Ecto neural progenitor cell (in vitro differentiated cells): ENCODE measurements at regions not wholly inside any gene's neighbourhood (a gene's known extent, or its start where the extent isn't known, plus 50 kb on each side); places are given as distances from the start of the nearest gene placed in this dataset.

Experiments
- DNase-seq: peaks from one replicate; pipeline ENCODE4 v3.0.0-alpha.2; 2018; ENCODE audit warnings: low spot score

DNA sequence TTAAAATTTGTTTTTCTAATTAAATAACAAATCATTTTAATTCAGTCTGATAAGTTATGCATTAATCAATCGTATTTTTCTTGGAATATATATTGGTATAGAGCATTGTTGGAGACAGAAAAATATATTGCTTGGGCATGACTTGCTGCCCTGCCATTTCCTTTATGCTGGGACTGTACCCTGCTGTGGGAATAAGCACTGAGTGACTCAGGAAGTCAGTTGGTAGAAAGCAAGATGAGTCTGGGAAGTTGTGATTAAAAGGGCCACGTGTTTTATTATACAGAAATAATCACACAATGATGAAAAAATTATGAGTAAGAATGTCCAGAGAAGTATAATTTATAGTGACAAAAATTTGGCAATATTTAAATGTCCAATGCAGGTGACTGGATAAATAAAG is 139.5 kb downstream of the KIF18A start:
- no peak for DNase-seq

DNA sequence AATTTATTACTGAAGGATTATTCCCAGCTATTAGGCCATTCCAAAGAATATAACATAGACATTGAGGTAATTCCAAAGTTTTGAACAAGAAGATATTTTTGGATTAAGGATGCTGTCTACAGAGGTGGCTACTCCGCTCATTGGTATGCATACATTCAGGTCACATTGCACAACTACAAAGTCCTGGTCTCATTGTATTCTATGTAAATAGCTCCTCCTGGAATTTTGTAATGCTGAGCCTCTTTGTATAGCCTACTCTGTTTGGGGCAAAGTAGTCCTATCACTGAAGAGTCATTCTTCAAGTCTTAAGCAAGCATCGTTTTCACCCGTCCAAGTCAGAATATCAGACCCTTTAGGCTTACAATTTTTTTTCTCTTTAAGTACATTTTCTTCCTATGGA is 142.4 kb downstream of the KIF18A start:
- DNase-seq, result no peak

DNA sequence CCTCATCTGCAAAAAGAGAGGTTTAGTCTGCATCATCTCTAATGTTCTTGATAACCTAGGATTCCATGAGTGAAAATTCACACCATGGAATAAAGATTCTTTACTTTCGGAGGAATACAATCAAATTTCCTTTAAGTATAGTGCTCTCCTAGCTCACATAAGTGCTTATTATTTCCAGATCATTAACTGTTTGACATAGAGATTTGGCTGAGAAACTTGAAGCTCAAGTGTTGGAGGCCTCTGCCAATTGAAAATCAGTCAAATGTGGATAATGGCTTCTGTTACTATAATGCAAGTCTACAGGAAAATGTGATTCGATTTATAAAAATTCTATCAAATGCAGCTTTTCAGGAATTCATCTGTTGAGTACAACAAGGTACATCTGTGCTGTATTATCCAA is 144.6 kb downstream of the KIF18A start:
- DNase-seq, result no peak

DNA sequence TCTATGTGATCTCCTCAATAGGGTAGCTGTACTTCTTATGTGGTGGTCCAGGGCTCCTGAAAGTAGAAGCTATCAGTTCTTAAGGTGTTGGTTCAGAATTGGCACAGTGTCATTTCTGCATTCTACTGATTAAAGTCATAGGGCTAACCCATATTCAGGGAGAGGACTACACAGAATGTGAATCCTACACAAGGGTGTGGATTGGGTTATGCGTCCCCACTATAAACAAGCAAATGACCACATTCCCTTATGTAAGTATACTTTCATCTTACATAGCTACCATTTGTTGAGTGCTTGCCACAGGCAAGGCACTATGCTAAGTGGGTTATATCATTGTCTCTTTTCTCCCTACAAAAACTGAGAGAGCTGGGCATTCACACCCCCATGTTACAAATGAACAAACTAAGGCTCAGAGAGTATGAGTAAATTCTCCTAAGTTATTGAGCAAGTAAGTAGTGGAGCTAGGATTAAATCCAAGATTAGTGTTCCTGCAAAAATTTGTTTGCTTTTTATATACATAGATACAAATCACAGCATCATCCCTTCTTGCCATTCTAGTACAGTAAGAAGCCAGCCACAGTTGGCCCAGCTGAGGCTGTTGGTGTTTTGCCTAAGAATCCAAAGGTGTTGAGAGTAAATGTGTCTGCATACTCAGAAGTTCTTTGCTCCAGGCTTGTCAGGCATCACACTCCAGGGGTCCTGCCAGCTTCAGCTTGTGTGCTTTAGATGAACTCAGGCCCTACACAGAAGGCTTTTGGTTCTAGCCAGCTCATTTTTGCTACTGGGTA is 157.8 kb downstream of the KIF18A start:
- DNase-seq, result no peak

DNA sequence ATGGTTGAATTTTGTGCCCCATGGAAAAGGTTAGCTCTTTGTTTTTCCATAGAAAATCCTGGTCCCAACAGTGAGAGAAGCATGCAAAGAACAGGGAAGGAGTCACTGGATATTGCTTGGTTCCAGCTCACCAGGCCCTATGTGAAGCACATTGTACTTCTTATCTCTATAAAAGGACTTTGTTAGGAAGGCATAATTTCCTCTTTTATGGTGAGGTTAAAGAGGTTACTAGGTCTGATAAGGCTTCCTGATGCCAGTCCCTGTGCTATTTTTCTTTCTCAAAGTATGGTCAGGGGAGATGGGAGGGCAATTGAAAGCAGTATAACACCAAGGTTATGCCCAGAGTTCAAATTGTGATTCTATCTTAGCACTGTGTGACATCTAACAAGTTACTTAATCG is 162.6 kb downstream of the KIF18A start:
- no peak for DNase-seq

DNA sequence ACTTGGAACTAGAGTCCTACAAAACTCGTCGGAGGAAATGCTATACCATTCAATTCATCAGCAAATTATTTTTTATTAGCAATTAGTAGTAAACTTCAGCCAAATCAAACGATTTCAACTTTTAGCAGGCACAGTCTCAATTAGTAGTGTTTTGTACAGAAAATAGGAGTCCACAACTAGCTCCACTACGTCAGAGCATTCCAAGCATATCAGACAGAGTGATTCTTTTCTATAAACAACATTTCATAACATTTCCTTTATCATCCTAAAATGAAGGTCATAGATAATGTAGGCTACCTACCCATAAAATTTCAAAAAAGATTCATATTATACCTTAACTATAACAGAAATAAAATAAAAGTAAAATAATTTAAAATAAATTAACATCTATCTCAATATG is 169.9 kb downstream of the KIF18A start:
- DNase-seq, result no peak

DNA sequence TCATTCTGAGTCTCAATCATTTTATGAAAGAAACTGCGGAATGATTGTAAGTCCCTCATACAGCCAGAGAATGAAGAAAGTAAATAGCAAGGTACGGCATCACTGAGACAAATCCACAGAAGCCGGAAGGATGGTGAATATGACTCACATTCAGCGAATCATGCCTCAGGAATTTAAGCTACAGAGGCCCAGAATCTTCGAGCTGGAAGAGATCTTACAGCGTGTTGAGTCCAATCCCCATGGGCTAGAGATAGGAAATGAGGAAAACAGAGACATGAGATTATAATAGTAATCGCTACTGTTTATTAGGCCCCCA is 173.2 kb downstream of the KIF18A start:
- DNase-seq, result no peak

DNA sequence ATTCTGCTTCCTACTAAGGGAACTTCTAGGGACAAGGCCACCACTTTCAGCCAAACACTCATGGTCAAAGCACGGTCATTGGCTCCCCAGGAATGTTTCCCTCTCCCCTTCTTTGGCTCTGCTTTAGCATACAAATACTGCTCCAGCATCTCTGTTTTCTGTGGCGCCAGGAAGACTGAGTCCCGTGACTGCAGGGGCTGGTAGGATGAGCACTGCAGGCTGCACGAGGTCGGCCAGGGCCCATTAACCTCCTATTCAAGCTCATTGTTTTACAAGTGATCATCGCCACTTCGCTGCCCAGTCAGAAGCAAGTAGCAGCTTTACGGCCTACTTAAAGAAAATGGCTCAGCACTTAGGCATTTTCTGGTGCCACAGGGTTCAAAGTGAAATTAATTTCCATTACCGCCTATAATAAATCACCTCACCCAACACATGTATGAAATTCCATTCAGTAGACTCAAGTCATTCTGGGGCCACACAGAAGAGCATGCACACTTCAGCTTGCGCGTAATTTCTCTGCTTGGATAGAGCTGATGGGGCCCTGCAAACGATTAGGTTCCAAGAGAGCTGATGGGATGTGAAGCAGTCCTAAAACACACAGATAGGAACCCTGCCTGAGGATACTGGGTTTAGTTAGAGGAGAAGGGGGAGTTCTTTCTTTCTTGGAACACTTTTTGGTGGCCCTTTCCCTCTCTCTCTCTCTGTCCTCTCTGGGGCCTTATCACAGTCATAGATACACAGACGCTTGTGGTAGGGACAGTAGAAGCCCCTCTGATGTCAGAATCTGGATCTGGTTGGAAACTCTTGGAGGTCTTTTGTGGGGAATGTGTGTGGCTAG is 173.7 kb downstream of the KIF18A start:
- DNase-seq, result no peak

DNA sequence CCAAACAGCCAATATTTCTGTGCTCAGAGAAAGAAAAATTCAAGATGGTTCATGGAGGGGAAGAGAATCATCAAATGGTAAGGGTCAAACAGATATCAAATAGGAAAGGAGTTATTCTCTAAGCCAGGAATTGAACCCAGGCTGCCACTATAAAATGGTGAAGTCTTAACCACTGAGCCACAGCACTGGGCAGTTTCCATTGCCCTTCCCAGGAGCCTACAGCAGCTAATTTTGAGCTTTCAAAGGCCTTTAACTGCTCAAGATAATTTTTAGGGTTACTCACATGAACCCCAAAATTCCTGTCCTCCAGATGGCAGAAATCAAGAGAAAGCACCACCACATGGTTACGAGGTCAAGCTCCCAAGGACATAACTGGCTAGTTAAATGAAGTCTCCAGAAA is 176.2 kb downstream of the KIF18A start:
- DNase-seq, result no peak

DNA sequence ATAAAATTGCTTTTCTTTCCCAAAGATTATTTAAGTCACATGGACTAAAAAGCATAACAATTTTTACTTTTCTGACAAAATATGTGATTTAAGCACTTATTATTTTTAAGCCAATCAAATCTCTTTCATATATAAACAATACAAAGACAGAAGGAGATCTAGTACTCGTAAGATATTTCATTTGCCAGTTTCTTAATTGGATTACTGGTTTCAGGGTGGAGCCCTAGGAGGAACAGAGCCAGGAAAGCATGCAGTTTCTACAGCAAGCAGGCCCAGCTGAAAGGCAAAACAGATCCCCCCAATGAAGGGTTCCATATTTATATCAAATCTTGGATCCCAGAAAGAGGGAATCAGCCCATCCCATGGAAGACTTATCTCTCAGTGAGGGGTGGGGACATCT is 177.0 kb downstream of the KIF18A start:
- no peak for DNase-seq

DNA sequence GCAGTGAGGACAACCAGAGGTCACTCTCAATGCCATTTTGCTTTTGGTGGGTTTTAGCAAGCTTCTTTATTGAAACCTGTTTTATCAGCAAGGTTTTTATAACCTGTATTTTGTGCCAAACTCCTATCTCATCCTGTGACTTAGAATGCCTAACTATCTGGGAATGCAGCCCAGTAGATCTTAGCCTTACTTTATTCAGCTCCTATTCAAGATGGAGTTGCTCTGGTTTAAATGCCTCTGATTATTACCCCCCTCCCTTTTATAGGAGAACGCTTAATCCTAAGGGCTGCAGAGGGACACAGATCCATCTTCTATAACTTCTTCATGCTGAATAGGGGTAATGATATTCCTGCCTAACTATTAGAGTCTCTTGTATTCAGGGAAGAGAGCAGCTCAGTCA is 179.1 kb downstream of the KIF18A start:
- no peak for DNase-seq

DNA sequence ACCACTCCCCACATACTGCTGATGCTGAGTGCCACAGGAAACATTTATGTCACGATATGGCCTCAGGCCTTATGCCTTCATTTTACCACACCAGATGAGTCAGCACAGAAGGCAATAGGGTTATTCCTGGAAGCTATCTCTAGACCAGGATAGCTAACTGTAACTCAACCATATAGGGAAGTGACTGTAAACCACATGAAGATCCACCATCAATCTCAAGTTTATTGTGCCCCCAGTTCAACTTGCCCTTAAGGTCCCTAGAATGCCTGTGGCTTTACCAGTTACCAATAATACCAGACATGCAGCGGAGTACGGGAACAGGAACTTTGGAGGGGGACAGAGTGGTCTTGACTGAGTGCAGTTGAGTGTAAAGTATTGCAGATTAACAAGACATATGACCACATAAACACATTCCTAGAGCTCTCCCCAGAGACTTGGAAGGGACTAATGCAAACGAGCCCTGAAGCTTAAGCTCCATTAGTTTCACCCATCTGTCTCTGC is 180.9 kb downstream of the KIF18A start:
- DNase-seq, result no peak

DNA sequence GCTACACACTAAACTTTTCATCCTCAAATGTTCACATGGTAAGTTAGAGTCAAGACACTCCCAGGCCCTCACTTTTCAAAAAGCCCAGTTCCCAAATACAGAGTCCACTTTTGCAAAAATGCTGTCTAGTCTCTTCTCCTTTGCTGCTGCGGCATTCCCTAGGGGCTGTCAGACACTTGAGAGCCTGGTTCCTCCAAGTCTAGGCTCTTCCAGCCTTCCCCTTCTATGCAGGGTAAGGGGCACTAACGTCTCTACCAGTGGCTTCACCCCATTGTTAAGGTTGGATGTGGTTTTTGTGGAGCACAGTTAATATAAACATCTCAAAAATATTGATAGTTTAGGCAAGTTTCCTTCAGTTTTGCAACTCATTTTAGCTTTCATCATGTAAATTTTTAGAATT is 181.5 kb downstream of the KIF18A start:
- no peak for DNase-seq

DNA sequence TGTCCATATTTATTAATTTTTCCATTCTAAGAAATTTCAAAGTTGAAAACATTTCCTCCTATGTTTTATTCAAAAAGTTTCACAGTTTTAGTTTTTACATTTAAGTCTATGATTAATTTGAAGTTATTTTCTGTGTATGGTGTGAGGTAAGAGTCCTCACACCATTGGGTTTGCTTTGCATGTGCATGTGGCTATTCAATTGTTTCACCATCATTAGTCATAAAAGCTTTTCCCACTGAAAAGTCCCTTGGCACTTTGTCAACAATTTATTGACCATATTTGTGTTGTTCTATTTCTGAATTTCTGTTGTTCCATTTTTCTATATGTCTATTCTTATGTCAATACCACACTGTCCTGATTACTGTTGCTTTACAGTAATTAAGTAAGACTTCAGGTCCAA is 186.5 kb downstream of the KIF18A start:
- DNase-seq, result no peak

DNA sequence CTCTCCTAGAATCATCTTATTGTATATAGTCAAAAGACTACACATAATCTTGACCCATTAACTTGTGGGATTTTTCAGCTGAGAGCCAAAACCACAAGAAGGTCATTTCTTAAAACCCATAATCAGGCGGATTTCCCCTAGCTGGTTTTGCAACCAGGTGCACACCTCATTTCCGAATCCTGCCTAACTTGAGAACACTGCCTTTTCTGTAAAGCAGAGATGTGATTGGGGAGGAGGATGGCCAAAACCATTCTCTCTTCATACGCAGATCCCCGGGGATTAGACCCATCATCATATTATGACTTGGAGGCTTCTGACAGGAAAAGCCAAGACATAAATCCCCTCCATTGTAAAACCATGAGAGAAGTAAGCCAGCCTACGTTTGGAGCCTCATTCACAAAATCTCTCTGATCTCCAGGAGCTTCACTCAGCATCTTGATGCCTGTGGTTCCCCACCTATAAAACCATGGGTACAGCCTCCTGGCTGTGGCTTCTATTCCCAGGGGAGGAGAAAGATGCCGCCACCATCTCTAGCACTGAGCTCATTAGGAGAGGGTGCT is 191.3 kb downstream of the KIF18A start:
- no peak for DNase-seq

DNA sequence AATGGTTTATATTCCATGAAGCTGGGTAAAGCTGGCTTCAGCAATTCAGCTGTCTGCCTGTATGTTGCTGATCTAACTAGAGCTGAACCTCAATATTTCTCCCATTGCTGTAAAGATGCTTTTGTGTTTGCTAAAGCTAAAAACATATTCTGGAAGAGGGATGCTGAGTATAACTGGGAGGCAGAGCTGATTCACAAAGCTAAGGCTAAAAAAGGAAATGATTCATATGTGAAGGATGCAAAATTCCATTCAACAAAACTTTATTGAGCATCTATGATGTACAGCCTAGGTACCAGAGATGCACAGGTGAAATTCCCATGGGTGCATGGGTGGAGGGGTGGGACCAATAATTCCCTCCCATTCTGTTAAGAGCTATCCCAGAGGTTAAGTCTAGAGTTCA is 193.9 kb downstream of the KIF18A start:
- no peak for DNase-seq

DNA sequence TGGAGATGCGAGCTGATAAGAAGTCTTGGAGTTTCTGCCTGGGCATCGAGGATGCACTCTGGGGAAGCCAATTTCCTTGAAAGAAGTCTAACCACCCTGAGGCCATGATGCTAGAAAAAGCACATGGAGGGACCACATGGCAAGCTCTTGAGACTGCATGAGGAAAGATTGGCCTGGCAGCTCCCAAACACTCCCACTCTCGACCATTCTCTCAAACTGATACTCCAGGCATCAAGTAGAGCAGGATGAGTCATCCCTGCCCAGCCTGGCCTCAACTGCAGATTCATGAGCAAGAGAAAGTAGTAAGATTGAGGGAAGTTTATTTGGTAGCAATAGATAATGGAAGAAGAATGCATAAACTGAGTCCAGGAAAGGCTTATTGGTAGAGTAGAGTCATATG is 194.3 kb downstream of the KIF18A start:
- no peak for DNase-seq

DNA sequence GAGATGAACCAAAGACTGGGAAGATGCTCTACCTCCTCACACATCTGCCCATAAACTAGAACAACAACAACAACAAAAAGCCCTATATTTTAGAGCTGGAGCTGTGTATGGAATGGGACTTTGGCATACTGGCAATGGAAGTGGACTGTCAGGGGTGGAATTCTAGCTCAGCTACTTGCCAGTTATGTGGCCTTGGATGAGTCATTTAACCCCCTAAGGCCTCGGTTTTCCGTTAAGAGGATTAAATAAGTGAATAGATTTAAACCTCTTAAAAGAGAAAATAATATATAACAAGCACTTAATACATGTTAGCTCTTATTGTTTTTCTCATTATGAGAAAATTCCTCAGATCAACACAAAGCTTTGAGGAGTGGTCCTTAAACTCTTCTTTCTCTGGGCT is 195.0 kb downstream of the KIF18A start:
- no peak for DNase-seq

DNA sequence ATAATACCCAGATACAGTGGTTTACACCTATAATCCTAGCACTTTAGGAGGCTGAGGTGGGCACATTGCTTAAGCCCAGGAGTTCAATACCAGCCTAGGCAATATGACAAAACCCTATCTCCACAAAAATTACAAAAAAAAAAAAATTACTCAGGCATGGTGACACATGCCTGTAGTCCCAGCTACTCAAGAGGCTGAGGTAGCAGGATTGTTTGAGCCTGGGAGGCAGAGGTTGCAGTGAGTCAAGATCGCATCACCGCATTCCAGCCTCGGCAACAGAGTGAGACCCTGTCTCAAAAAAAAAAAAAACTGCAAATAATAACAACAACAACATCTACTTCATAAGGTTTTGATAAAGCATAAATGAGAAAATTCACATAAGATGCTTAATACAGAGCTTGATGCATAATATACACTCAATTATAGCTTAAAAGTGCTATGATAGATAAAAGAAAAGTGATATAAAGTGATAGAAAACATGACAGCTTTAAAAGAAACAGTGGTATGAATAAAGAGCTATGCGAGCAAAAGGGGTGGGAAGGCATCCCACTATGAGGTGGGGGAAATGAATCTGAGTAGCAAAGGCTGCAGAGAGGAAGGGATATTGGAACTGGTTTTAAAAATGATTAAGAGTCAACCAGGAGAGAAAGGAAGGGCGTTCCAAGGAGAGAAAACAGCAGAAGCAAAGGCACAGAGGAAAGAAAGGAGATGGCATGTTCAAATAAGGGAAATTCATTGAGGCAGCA is 197.6 kb downstream of the KIF18A start:
- DNase-seq, result no peak

DNA sequence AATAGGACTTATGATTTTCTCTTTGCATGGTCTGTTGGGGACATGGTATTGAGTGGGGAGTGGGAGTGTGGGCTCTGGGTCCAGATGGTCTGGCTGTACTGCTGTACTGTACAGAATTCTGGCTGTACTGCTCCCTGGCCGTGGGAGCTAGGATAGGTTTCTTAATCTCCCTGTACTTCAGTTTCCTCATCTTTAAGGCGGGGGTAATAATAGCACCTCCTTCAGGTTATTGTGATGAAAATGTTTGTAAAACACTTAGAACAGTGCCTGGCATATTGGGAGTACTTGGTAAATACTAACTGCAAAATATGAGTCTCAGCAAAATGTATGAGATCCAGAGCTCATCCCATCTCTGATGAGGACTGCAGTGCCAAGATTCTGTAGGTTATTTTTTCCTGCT is 198.6 kb downstream of the KIF18A start:
- no peak for DNase-seq

DNA sequence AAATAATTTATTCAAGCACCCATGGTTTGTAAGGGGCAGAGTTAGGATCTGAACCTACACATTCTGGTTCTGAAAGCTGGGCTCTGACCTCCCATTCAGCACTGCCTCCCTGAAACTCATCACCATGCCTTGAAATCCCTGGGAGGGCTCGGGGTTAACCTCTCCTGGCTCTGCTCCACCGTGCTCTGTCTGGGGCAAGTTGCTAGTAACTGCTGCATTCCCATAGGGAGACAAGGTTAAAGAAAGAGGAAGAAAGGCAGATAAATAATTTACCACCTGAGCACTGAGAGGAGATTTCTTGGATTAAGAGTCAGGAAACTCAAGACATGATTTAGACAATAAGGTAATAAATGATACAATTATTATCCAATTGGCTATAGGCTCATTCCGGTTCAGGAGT is 199.3 kb downstream of the KIF18A start:
- DNase-seq, result no peak

DNA sequence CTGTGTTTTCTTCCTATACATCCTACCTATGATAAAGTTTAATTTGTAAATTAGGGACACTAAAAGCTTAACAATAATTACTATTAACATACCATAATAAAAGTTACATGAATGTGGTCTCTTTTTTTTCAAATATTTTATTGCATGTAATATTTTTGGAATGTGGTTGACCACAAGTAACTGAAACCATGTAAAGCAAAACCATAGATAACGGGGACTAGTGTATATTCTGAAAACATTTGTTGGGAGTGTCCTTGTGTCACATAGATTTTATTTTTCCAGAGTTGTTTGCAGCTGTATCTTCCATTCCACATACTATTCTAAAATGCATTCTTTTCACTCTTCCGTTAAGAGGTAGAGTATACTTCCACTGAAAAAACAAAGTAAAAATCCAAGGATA is 200.4 kb downstream of the KIF18A start:
- DNase-seq, result no peak

DNA sequence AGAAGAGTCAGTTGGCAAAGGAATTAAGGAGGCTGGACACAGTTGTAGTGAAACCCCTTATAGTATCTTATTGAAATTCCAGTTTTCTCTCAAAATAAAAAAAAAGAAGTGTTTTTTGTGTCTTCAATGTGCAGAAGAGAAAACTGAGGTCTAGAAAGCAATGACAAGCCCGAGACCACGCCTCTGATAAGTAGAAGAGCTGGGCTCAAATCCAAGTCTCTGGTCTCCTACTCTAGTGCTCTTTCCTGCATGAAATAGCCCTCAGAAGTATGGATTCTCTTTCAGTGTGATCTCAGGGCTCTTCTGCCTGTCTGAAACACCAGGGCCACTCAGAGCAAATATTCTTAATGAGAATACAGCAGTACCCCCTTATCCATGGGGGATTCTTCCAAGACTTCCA is 200.9 kb downstream of the KIF18A start:
- DNase-seq, result no peak
